Panc1 (cell line): ENCODE measurements at regions not wholly inside any gene's neighbourhood (a gene's known extent, or its start where the extent isn't known, plus 50 kb on each side); places are given as distances from the start of the nearest gene placed in this dataset.

Experiments
- ATAC-seq: fragments of 200-7000 bp; cut with Tn5 transposase; 2 replicates; pipeline ENCODE4 v1.9.1; 2020; ENCODE audit warnings: mild to moderate bottlenecking, moderate library complexity
- BruUV-seq: library from RNA; stranded (reverse); fragments of 400-500 nt; replicated peaks from 2 replicates; lab custom pipeline; 2021; lab: Mats Ljungman, UMichigan
- CTCF ChIA-PET: fragments of 300-600 bp; sonication (Branson Sonifier 250); formaldehyde crosslinking; loops from one replicate; lab custom pipeline; 2022; ENCODE audit warnings: antibody characterized with exemption; lab: Charles Lee
- POLR2A ChIA-PET: fragments of 300-600 bp; sonication (Branson Sonifier 250); formaldehyde crosslinking; loops from one replicate; lab custom pipeline; 2022; ENCODE audit warnings: antibody characterized with exemption; lab: Charles Lee
- DNase-seq: peaks from one replicate; pipeline ENCODE4 v3.0.0-alpha.2; 2010; ENCODE audit warnings: low read depth, low spot score
- H3K27ac ChIP-seq: 2 replicates; pipeline ENCODE4 v1.5.1; 2011; ENCODE audit warnings: mild to moderate bottlenecking, low read length, inconsistent platforms
- H3K27me3 ChIP-seq: fragments of 200-500 bp; sonication (Bioruptor generic); 2 replicates; pipeline ENCODE4 v1.6.0; 2014; ENCODE audit warnings: low read length, inconsistent platforms; ENCODE audit not compliant: control insufficient read depth, insufficient read depth
- H3K36me3 ChIP-seq: fragments of 200-500 bp; sonication (Bioruptor generic); 2 replicates; pipeline ENCODE4 v1.5.1; 2014; ENCODE audit warnings: inconsistent platforms, mild to moderate bottlenecking, low read length, moderate library complexity; ENCODE audit not compliant: control insufficient read depth, insufficient read depth
- H3K4me1 ChIP-seq: 2 replicates; pipeline ENCODE4 v1.5.1; 2011; ENCODE audit warnings: inconsistent platforms, mild to moderate bottlenecking, low read length, moderate library complexity; ENCODE audit not compliant: control insufficient read depth, insufficient read depth
- H3K4me3 ChIP-seq, 2 experiments: 2 replicates each; pipeline ENCODE4 v1.5.1; 2011 to 2012; ENCODE audit warnings: low read depth in 2 of 2, low read length in 2 of 2, mild to moderate bottlenecking in 2 of 2, inconsistent platforms in 1 of 2, moderate library complexity in 1 of 2
- H3K9me3 ChIP-seq: fragments of 200-500 bp; sonication (Bioruptor generic); 2 replicates; pipeline ENCODE4 v1.5.1; 2014; ENCODE audit warnings: low read depth, mild to moderate bottlenecking, inconsistent platforms, low read length, moderate library complexity; ENCODE audit not compliant: control insufficient read depth, insufficient read depth
- POLR2AphosphoS5 ChIP-seq: IDR thresholded peaks from 2 replicates; pipeline ENCODE4 v1.6.1; 2012; ENCODE audit warnings: mild to moderate bottlenecking, low read depth, low read length, moderate library complexity
- SIN3A ChIP-seq: IDR thresholded peaks from 2 replicates; pipeline ENCODE4 v1.6.1; 2012; ENCODE audit warnings: low read depth, mild to moderate bottlenecking, low read length, moderate library complexity, borderline replicate concordance; ENCODE audit not compliant: insufficient read depth
- TCF7L2 ChIP-seq: IDR thresholded peaks from 2 replicates; pipeline ENCODE4 v1.6.1; 2011; ENCODE audit warnings: mild to moderate bottlenecking, low read depth, low read length, inconsistent platforms
- in situ Hi-C: cut with HindIII; loops from 2 replicates; pipeline ENCODE4 v1.10.0; 2016; ENCODE audit warnings: low sequenced_read_pairs, low pct_unique_long_range_greater_than_20kb
- intact Hi-C: fragments of 100-400 bp; cut with micrococcal nuclease; formaldehyde crosslinking; loops from one replicate; pipeline ENCODE4 v1.10.0; 2022; ENCODE audit not compliant: unreplicated experiment
- TF ChIP-seq, protein P1 (sequence below), 2 experiments: IDR thresholded peaks; 2 replicates each; pipeline ENCODE4 v1.6.1; 2011 to 2012; ENCODE audit warnings: low read depth in 2 of 2, control low read depth in 1 of 2, low read length in 1 of 2, mild to moderate bottlenecking in 1 of 2, moderate library complexity in 1 of 2; ENCODE audit not compliant: insufficient read depth in 1 of 2
- TF ChIP-seq, protein P2 (sequence below): fragments of 450-650 bp; IDR thresholded peaks from 2 replicates; pipeline ENCODE4 v1.5.1; 2017; ENCODE audit warnings: mild to moderate bottlenecking

DNA sequence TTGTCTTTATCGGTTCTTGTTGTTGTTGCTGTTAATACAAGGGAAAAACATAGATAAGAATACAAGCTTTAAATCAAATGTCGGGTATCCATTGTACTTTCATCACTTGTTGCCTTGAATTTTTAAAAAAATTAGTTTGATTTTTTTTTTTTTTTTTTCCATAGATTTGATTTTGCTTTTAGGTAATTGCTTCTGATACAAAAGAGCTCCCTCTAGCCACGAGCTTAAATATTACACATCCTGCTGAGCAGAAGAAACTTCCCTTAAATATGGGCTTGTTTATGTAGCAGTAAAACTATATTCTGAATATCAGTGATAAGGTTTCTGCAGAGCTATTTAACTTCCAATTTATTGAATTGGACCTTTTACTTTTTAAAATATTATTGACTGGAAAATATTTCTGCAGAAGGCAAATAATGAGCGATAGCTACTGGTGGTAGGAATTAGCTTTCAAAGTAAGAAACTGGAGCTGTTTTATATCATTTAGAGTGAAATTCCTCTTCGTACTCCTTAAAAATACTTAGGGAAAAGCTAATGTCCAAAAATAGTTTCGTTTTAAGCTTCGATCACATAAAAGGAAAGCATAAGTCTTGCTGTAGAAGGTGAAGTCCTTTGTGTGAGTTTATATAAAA lies 216.9 kb downstream of the POLR1F start:
- TF ChIP-seq SIN3A (no peak), POLR2AphosphoS5 (no peak), TCF7L2 (no peak)
- TF ChIP-seq, protein P1, sequence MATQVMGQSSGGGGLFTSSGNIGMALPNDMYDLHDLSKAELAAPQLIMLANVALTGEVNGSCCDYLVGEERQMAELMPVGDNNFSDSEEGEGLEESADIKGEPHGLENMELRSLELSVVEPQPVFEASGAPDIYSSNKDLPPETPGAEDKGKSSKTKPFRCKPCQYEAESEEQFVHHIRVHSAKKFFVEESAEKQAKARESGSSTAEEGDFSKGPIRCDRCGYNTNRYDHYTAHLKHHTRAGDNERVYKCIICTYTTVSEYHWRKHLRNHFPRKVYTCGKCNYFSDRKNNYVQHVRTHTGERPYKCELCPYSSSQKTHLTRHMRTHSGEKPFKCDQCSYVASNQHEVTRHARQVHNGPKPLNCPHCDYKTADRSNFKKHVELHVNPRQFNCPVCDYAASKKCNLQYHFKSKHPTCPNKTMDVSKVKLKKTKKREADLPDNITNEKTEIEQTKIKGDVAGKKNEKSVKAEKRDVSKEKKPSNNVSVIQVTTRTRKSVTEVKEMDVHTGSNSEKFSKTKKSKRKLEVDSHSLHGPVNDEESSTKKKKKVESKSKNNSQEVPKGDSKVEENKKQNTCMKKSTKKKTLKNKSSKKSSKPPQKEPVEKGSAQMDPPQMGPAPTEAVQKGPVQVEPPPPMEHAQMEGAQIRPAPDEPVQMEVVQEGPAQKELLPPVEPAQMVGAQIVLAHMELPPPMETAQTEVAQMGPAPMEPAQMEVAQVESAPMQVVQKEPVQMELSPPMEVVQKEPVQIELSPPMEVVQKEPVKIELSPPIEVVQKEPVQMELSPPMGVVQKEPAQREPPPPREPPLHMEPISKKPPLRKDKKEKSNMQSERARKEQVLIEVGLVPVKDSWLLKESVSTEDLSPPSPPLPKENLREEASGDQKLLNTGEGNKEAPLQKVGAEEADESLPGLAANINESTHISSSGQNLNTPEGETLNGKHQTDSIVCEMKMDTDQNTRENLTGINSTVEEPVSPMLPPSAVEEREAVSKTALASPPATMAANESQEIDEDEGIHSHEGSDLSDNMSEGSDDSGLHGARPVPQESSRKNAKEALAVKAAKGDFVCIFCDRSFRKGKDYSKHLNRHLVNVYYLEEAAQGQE (IDR thresholded peaks at IDR 0.05; ENCODE audit: insufficient read depth in 1 of 2, low read depth in 2 of 2, low read length in 1 of 2): no peak
- TF ChIP-seq, protein P2, sequence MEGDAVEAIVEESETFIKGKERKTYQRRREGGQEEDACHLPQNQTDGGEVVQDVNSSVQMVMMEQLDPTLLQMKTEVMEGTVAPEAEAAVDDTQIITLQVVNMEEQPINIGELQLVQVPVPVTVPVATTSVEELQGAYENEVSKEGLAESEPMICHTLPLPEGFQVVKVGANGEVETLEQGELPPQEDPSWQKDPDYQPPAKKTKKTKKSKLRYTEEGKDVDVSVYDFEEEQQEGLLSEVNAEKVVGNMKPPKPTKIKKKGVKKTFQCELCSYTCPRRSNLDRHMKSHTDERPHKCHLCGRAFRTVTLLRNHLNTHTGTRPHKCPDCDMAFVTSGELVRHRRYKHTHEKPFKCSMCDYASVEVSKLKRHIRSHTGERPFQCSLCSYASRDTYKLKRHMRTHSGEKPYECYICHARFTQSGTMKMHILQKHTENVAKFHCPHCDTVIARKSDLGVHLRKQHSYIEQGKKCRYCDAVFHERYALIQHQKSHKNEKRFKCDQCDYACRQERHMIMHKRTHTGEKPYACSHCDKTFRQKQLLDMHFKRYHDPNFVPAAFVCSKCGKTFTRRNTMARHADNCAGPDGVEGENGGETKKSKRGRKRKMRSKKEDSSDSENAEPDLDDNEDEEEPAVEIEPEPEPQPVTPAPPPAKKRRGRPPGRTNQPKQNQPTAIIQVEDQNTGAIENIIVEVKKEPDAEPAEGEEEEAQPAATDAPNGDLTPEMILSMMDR: peak; percentile 71; the same call in 1 of the 2 replicates
- no peak for ATAC-seq
- CTCF ChIA-PET: interaction anchor here (0.5 to 0.7 kb wide), 9 partner anchors 31 to 1193 kb away, joined by 3 to 12 read pairs (median 7); no protein-coding TSS in a partner anchor
- intact Hi-C loops: no loop called here
- Histone ChIP-seq H3K36me3 (no peaks in the 10 kb centered on the region), H3K27me3 (no peaks in the 10 kb centered on the region), H3K4me1 (no peaks in the 10 kb centered on the region), H3K27ac (no peak overlapping the region), H3K9me3 (peaks cover 4% of the 10 kb centered on the region), H3K4me3 (no peak overlapping the region)
- no TSS peak for BruUV-seq
- POLR2A ChIA-PET: interaction anchor here (0.6 to 0.7 kb wide), 2 partner anchors 139 to 1140 kb away, joined by 10 to 14 read pairs; no protein-coding TSS in a partner anchor
- in situ Hi-C loops: no loop called here
- DNase-seq: peak; percentile 12

DNA sequence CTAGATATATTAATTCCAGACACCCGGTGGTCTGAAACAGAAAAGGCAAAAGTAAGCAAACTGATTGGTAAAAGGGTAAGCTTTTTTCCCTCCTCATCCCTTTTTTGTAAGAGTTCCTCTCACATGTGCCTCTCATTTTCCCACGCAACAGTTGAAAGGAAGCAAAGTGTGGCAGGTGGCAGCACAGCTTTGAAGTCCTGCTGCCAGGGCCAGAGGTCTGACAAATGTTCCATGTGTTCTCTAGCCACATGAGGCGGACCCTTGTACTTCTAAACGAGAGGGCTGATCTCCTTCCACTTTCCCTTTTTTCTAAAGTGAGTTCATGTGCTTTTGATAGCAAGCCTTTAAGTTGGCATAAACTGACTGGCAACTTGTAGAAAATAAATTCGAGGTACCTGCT lies 217.5 kb downstream of the POLR1F start:
- ChIA-PET POLR2A (no interaction called here), CTCF (interaction anchor here (0.5 kb wide), 1 partner anchor 369 kb away, joined by 3 read pairs; no protein-coding TSS in a partner anchor)
- DNase-seq: no peak
- TF ChIP-seq POLR2AphosphoS5 (no peak), TCF7L2 (no peak), SIN3A (no peak)
- TF ChIP-seq, protein P2: no peak
- TF ChIP-seq, protein P1 (IDR thresholded peaks at IDR 0.05; ENCODE audit: insufficient read depth in 1 of 2, low read depth in 2 of 2, low read length in 1 of 2): no peak
- H3K27me3 ChIP-seq: no peaks in the 10 kb centered on the region
- in situ Hi-C loops (no loop called here), intact Hi-C loops (no loop called here)
- peaks cover 10% of the 10 kb centered on the region for H3K9me3 ChIP-seq
- H3K36me3 ChIP-seq: no peaks in the 10 kb centered on the region
- H3K4me1 ChIP-seq: no peaks in the 10 kb centered on the region
- H3K4me3 ChIP-seq: no peak overlapping the region
- no TSS peak for BruUV-seq
- H3K27ac ChIP-seq: peak overlapping the region; percentile 3; the same call in 1 of the 2 replicates
- ATAC-seq: no peak
